Cardiac muscle cell (in vitro differentiated cells and primary cell): ENCODE measurements at regions not wholly inside any gene's neighbourhood (a gene's known extent, or its start where the extent isn't known, plus 50 kb on each side); places are given as distances from the start of the nearest gene placed in this dataset.

ENCODE experiments used
- DNase-seq, 2 donors: peaks; one replicate each; pipeline versions ENCODE4 v3.0.0 to v3.0.0-alpha.2; 2010 to 2017; ENCODE audit warnings: low read depth in 1 of 2, low spot score in 1 of 2
- H3K27ac ChIP-seq: fragments of 200-600 bp; sonication (generic); 2 replicates; pipeline ENCODE4 v1.5.1; 2016
- H3K27me3 ChIP-seq: fragments of 200-600 bp; sonication (generic); 2 replicates; pipeline ENCODE4 v1.6.0; 2016; ENCODE audit warnings: control low read depth
- H3K36me3 ChIP-seq: fragments of 200-600 bp; sonication (generic); 2 replicates; pipeline ENCODE4 v1.5.1; 2016; ENCODE audit warnings: control low read depth
- H3K4me1 ChIP-seq: fragments of 200-600 bp; sonication (generic); 2 replicates; pipeline ENCODE4 v1.8.1; 2017; ENCODE audit warnings: low read depth, mild to moderate bottlenecking, mixed run types
- H3K4me3 ChIP-seq: fragments of 200-600 bp; sonication (generic); 2 replicates; pipeline ENCODE4 v1.5.1; 2016; ENCODE audit warnings: mild to moderate bottlenecking
- H3K9me3 ChIP-seq: fragments of 200-600 bp; sonication (generic); 2 replicates; pipeline ENCODE4 v1.5.1; 2017; ENCODE audit warnings: low read depth, mild to moderate bottlenecking, control low read depth
- TF ChIP-seq, protein P1 (sequence below): IDR thresholded peaks from 2 replicates; pipeline ENCODE4 v1.5.1; 2012; ENCODE audit warnings: low read depth, mild to moderate bottlenecking, low read length

DNA sequence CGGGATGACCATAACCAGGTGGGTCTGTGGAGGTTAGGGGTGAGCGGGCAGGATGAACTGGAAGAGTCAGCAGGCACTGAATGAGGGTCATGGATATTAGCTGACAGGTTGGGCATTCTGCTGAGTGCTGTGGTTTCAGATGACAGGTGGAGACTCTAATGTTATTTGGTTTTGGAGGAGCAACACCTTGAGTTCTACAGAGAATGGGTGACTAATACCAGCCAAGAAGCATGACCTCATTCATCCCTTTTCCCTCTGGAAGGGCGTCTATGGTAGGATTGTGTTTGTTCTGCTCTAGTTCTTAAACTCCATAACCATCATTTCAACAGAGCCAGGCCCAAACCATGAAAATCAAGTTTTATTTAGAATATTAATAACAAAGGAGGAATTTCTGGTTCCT is 550.7 kb upstream of the LMCD1 start:
- Histone ChIP-seq H3K27me3 (no peaks in the 10 kb centered on the region), H3K9me3 (no peaks in the 10 kb centered on the region), H3K36me3 (no peaks in the 10 kb centered on the region), H3K27ac (no peak overlapping the region), H3K4me1 (no peaks in the 10 kb centered on the region), H3K4me3 (no peak overlapping the region)
- TF ChIP-seq, protein P1, sequence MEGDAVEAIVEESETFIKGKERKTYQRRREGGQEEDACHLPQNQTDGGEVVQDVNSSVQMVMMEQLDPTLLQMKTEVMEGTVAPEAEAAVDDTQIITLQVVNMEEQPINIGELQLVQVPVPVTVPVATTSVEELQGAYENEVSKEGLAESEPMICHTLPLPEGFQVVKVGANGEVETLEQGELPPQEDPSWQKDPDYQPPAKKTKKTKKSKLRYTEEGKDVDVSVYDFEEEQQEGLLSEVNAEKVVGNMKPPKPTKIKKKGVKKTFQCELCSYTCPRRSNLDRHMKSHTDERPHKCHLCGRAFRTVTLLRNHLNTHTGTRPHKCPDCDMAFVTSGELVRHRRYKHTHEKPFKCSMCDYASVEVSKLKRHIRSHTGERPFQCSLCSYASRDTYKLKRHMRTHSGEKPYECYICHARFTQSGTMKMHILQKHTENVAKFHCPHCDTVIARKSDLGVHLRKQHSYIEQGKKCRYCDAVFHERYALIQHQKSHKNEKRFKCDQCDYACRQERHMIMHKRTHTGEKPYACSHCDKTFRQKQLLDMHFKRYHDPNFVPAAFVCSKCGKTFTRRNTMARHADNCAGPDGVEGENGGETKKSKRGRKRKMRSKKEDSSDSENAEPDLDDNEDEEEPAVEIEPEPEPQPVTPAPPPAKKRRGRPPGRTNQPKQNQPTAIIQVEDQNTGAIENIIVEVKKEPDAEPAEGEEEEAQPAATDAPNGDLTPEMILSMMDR: no peak
- DNase-seq: no peak

DNA sequence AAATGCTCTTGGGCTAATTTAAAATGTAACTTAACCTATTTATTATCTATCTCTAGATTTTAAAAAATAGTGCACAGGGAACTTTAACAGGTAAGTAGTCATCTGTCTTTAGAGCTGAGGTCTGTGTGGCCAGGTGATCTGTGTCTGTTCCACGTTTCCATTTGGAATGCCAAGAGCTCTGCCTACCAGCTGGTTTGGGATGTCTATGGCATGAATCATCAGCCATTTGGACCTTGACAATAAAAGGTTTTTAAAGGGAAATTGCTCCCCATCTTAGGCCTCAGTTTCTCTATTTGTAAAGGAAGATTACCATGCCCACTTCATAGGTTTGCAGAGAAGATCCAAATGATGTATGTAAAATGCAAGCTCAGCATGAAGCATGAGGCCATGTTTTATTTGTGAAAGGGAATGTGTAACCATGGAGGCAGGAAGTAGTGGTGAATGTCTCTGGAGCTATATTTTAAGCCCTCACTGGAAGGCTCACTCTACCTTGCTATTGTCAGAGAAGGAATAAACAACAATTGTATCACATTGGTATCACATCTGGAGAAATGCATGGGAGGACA is 548.1 kb upstream of the LMCD1 start:
- H3K4me1 ChIP-seq: no peaks in the 10 kb centered on the region
- no peak overlapping the region for H3K27ac ChIP-seq
- H3K4me3 ChIP-seq: no peak overlapping the region
- no peaks in the 10 kb centered on the region for H3K36me3 ChIP-seq
- no peaks in the 10 kb centered on the region for H3K27me3 ChIP-seq
- TF ChIP-seq, protein P1: no peak
- H3K9me3 ChIP-seq: no peaks in the 10 kb centered on the region
- DNase-seq: no peak

DNA sequence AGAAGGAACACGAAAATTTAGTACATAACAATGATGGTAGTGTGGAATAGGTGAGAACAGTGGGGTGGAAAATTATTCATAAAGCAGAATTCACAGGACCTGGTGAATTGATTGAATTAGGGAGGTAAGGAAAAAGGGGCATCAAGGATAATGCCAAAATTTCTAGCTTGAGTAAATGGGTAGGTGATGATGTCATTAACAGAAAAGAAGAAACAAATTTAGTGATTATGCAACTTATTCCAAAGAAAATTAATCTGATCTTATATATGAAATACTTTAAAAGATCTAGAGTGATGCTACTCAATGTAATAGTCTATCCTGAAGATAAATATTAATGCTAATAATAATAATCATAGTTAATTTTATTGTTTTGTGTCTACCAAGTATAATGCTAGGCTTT is 544.6 kb upstream of the LMCD1 start:
- TF ChIP-seq, protein P1: no peak
- DNase-seq: no peak
- H3K36me3 ChIP-seq: no peaks in the 10 kb centered on the region
- no peak overlapping the region for H3K4me3 ChIP-seq
- no peak overlapping the region for H3K27ac ChIP-seq
- no peaks in the 10 kb centered on the region for H3K27me3 ChIP-seq
- no peaks in the 10 kb centered on the region for H3K9me3 ChIP-seq
- H3K4me1 ChIP-seq: no peaks in the 10 kb centered on the region

- no peaks in the 10 kb centered on the region for H3K4me1 ChIP-seq
- H3K27me3 ChIP-seq: no peaks in the 10 kb centered on the region
- H3K4me3 ChIP-seq: no peak overlapping the region
- TF ChIP-seq, protein P1: no peak
- no peaks in the 10 kb centered on the region for H3K9me3 ChIP-seq
- no peak overlapping the region for H3K27ac ChIP-seq
- no peak for DNase-seq
- H3K36me3 ChIP-seq: no peaks in the 10 kb centered on the region
These were observed 542.5 kb upstream of the LMCD1 start for GRCh38 chr3:7959094-7959493.

GRCh38 chr3:7960601-7961000 is 541.0 kb upstream of the LMCD1 start:
- Histone ChIP-seq H3K36me3 (no peaks in the 10 kb centered on the region), H3K4me1 (no peaks in the 10 kb centered on the region), H3K27ac (no peak overlapping the region), H3K4me3 (no peak overlapping the region), H3K9me3 (no peaks in the 10 kb centered on the region), H3K27me3 (no peaks in the 10 kb centered on the region)
- TF ChIP-seq, protein P1: no peak
- DNase-seq: no peak

- TF ChIP-seq, protein P1: no peak
- no peaks in the 10 kb centered on the region for H3K36me3 ChIP-seq
- no peaks in the 10 kb centered on the region for H3K4me1 ChIP-seq
- no peak for DNase-seq
- H3K4me3 ChIP-seq: no peak overlapping the region
- no peak overlapping the region for H3K27ac ChIP-seq
- no peaks in the 10 kb centered on the region for H3K27me3 ChIP-seq
- H3K9me3 ChIP-seq: no peaks in the 10 kb centered on the region
These were observed 539.3 kb upstream of the LMCD1 start for GRCh38 chr3:7962301-7962700.
